ENCODE measurements at regions not wholly inside any gene's neighbourhood (a gene's known extent, or its start where the extent isn't known, plus 50 kb on each side); places are given as distances from the start of the nearest gene placed in this dataset.

DNA sequence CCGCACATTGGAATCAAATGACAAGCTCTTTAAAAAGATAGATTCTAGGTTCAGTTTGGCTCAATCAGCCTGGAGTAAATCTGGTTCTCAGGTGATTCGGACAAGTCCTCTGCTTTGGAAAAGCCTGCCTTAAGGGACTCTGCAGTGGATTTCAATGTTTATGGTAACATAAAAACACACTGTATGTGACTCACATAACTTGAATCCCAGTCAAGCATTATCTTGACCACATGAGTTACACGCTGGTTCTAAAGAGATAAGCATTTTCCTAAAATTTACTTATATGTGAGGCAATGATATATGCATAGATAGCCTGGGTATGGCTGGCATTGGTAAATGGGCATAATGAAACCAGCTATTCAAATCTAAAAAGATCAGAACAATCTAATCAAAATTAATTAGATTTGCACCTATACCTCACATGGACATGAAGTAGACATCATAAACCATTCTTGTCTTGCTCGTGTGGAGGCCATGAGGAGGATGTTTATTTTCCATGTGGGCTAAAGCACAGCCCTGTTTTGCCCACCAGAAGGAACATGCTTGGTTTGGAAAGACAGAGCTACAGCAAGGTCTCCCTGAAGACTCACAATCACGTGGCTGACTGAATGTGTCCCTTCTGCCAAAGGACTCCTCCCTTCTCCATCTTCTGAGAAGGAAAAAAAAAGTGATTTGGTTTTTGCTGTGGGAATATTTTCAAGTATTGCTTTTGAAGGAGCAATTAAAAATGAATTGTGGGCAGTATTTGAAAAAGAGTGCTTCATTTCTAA lies 351.7 kb downstream of the DIRAS2 start:
- no peaks in the 10 kb centered on the region for H3K9me3 ChIP-seq (ENCODE audit: control insufficient read depth, low read length, poor library complexity, severe bottlenecking)
- Mint-ChIP-seq H3K4me3 (no peak overlapping the region), H3K27me3 (peaks cover 6% of the 10 kb centered on the region), H3K27ac (no peak overlapping the region), H3K4me1 (peaks cover 7% of the 10 kb centered on the region), H3K36me3 (ENCODE audit: low read depth) (no peaks in the 10 kb centered on the region)
- ATAC-seq (no peak), DNase-seq (no peak)

DNA sequence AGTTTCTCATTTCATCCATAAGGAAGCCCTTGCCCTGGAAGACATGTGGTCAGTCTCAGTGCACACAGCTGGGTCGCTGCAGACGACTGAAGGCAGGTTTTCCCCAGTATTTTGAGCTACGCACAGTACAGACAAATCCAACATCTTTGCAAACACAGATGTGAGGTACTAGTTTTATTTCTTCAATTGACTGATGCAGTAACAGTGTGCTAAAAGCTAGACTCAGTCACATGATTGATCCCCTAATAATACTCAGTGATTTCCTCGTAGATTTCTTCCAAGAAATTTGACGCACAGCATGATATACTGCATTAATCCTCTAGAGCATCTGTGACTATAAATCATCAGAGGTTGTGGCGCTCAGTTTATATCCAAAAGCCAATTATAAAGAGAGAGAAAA lies 346.1 kb downstream of the DIRAS2 start:
- DNase-seq, result no peak
- H3K36me3 Mint-ChIP-seq (ENCODE audit: low read depth), result no peaks in the 10 kb centered on the region
- no peak overlapping the region for H3K27ac Mint-ChIP-seq
- H3K9me3 ChIP-seq (ENCODE audit: control insufficient read depth, low read length, poor library complexity, severe bottlenecking), result no peaks in the 10 kb centered on the region
- no peak overlapping the region for H3K4me3 Mint-ChIP-seq
- H3K27me3 Mint-ChIP-seq, result peaks cover 7% of the 10 kb centered on the region
- ATAC-seq, result no peak
- H3K4me1 Mint-ChIP-seq, result no peaks in the 10 kb centered on the region

DNA sequence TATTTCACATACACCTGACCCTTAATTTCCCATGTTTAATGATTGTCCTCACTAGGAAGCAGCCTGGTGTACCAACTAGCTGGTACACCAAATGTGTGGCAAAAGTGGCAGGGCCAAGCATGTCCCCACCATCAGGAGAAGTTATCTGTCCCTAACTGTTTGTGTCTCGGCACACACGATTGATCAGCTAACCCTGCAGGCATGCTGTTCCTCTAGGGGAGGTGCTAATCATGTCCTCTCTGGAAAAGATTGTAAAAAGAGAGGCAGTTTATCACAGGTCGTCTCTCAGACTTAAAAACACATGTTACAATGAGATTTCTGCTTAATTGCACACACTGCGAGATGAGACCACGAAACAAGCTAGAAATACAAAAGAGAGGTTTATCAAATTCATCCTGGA lies 342.7 kb downstream of the DIRAS2 start:
- ATAC-seq (no peak), DNase-seq (no peak)
- Mint-ChIP-seq H3K27me3 (peaks cover 38% of the 10 kb centered on the region), H3K4me1 (no peaks in the 10 kb centered on the region), H3K4me3 (no peak overlapping the region), H3K36me3 (ENCODE audit: low read depth) (no peaks in the 10 kb centered on the region), H3K27ac (no peak overlapping the region)
- no peaks in the 10 kb centered on the region for H3K9me3 ChIP-seq (ENCODE audit: control insufficient read depth, low read length, poor library complexity, severe bottlenecking)

DNA sequence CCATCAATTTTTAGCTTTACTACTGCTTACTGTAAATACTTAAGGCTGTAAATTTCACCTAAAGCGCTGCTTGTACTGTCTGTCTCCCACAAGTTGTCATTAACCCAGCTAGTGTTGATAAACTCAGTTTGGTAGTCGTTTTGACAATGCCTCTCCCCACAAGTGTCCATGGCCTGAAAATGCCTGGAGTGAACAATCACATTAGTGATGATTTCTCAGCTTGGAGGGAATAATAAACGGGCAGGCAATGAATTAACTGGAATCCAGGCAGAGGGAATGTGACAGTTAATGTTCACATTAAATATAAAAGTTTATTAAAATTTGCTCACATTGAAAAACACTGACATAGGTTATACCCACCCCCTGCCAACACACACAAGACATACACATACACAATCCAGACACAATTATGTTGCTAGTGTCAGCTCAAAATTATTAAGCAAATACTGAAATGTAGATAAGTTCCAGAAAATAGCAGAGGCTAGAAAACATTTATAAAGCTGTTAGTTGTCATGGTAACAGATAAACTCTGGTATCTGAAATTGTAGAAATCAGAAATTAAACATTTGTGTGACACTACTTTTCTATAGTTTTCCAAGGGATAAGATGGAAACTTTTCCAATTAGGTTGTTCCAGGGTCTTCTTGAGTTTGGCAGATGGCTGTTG lies 341.9 kb downstream of the DIRAS2 start:
- H3K4me3 Mint-ChIP-seq, result no peak overlapping the region
- no peak overlapping the region for H3K27ac Mint-ChIP-seq
- ATAC-seq, result no peak
- H3K4me1 Mint-ChIP-seq, result no peaks in the 10 kb centered on the region
- H3K9me3 ChIP-seq (ENCODE audit: control insufficient read depth, low read length, poor library complexity, severe bottlenecking), result no peaks in the 10 kb centered on the region
- no peak for DNase-seq
- H3K27me3 Mint-ChIP-seq, result peaks cover 46% of the 10 kb centered on the region
- no peaks in the 10 kb centered on the region for H3K36me3 Mint-ChIP-seq (ENCODE audit: low read depth)

DNA sequence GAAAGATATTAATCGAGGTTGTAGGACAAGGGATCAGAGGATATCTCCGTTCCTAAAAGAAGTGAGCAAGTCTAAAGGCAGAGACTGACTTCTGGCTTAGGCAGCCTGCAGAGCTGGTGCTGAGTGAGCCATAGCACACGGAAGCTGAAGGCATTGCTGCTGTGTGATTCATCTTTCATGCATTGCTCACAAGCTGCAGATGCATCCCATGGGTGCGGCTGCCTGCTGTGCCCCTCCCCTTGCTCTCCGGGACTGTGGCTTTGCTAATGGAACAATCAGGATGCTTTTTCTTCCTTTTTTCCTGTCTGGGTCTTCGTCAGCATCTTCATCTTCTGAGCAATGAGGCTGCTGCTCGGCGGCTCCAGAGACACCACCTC lies 341.4 kb downstream of the DIRAS2 start:
- no peaks in the 10 kb centered on the region for H3K36me3 Mint-ChIP-seq (ENCODE audit: low read depth)
- H3K27me3 Mint-ChIP-seq, result peaks cover 47% of the 10 kb centered on the region
- no peaks in the 10 kb centered on the region for H3K4me1 Mint-ChIP-seq
- H3K9me3 ChIP-seq (ENCODE audit: control insufficient read depth, low read length, poor library complexity, severe bottlenecking), result no peaks in the 10 kb centered on the region
- no peak overlapping the region for H3K4me3 Mint-ChIP-seq
- ATAC-seq, result no peak
- no peak overlapping the region for H3K27ac Mint-ChIP-seq
- no peak for DNase-seq

DNA sequence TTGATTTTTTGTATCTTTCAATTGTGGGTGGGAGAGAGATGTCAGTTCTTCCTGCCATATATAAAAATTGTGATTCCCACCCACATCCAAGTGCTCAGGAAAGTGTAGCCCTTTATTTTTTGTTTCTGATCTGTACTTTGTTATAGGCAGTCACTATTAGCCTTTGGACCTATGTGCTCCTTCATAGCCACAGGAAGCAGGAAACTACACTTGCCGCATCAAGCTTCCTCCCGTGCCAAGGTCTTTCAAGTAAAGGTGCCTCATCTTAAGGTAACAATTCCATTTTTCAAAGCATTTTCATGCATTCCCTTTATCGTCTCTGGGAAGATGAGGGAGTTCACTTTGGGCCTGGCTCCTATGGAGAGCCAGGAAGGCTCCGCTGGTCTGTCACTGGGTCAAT lies 339.0 kb downstream of the DIRAS2 start:
- no peak overlapping the region for H3K27ac Mint-ChIP-seq
- H3K27me3 Mint-ChIP-seq, result peaks cover 47% of the 10 kb centered on the region
- H3K9me3 ChIP-seq (ENCODE audit: control insufficient read depth, low read length, poor library complexity, severe bottlenecking), result no peaks in the 10 kb centered on the region
- H3K4me3 Mint-ChIP-seq, result no peak overlapping the region
- no peaks in the 10 kb centered on the region for H3K36me3 Mint-ChIP-seq (ENCODE audit: low read depth)
- DNase-seq (no peak), ATAC-seq (no peak)
- H3K4me1 Mint-ChIP-seq, result no peaks in the 10 kb centered on the region

DNA sequence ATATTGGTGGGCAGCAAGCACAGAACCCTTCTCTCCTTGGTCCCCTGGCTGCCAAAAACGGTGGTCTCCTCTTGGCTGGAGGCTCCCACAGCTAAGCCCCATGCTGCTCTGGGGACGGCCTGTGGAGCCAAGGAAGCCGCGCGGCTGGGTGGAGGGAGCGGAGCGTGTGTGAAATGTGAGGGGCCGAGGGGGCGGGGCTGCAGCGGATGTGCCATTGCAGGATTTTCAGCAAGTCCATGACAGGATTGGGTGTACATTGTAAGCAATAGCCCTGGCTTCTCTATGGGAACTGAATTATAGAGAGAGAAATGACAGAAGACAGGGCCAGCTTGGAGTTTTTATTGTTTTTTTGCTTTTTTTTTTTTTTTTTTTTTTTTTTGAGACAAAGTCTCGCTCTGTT lies 336.5 kb downstream of the DIRAS2 start:
- DNase-seq, result no peak
- ATAC-seq, result no peak
- Mint-ChIP-seq H3K27ac (no peak overlapping the region), H3K4me1 (no peaks in the 10 kb centered on the region), H3K4me3 (no peak overlapping the region), H3K36me3 (ENCODE audit: low read depth) (no peaks in the 10 kb centered on the region), H3K27me3 (peaks cover 53% of the 10 kb centered on the region)
- no peaks in the 10 kb centered on the region for H3K9me3 ChIP-seq (ENCODE audit: control insufficient read depth, low read length, poor library complexity, severe bottlenecking)

DNA sequence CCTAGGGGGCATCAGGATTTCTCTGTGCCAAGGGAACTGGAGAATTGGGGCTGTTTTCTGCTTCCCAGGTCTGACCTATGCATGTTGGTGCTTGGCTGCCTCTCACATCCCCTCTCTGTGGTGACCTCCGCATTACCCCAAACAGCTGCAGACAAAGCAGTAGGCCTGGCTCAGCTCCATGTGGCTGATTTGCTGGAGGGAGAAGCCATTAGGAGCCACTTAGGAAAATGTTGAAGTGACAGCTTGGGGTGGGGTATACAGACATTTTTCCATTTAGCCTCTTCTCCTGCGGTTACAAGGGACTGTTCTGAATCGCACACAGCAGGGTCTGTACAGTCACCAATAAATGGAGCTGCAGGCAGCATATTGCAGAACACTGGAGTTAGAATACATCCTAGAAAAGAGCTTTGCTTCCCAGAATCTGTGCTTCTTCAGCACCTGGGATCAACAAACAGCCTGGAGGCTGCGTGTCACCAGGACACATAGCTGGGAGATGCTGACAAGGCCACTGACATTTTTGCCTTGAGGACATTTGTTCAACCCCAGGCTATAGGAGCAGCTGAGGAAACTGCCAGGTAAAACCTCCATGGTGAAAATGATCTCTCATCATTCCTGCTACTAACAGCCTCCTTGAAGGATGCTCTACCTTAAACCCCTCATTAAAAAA lies 335.3 kb downstream of the DIRAS2 start:
- H3K4me1 Mint-ChIP-seq, result no peaks in the 10 kb centered on the region
- no peaks in the 10 kb centered on the region for H3K36me3 Mint-ChIP-seq (ENCODE audit: low read depth)
- DNase-seq, result no peak
- H3K27me3 Mint-ChIP-seq, result peaks cover 48% of the 10 kb centered on the region
- no peak overlapping the region for H3K4me3 Mint-ChIP-seq
- H3K27ac Mint-ChIP-seq, result no peak overlapping the region
- no peak for ATAC-seq
- H3K9me3 ChIP-seq (ENCODE audit: control insufficient read depth, low read length, poor library complexity, severe bottlenecking), result no peaks in the 10 kb centered on the region

DNA sequence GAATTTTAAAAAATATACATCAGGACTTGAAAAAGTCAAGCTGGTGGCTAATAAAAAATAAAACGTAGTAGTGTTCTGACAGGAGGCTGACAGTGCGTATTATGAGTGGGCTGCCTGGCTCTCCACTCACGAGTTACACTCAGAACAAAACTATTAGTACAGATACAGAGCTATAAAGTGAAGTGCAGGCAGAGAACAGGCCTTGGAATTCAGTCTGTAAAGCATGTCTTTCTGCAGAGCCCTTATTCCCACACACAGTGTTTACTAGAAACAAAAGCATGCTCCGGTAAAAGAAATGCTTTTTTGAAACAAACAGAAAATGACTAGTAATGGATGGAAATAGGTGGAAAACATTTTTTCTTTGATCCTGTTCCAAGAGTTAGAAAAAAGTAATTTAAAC lies 334.7 kb downstream of the DIRAS2 start:
- DNase-seq (no peak), ATAC-seq (no peak)
- peaks cover 42% of the 10 kb centered on the region for H3K27me3 Mint-ChIP-seq
- H3K27ac Mint-ChIP-seq, result no peak overlapping the region
- no peak overlapping the region for H3K4me3 Mint-ChIP-seq
- no peaks in the 10 kb centered on the region for H3K36me3 Mint-ChIP-seq (ENCODE audit: low read depth)
- no peaks in the 10 kb centered on the region for H3K4me1 Mint-ChIP-seq
- no peaks in the 10 kb centered on the region for H3K9me3 ChIP-seq (ENCODE audit: control insufficient read depth, low read length, poor library complexity, severe bottlenecking)

DNA sequence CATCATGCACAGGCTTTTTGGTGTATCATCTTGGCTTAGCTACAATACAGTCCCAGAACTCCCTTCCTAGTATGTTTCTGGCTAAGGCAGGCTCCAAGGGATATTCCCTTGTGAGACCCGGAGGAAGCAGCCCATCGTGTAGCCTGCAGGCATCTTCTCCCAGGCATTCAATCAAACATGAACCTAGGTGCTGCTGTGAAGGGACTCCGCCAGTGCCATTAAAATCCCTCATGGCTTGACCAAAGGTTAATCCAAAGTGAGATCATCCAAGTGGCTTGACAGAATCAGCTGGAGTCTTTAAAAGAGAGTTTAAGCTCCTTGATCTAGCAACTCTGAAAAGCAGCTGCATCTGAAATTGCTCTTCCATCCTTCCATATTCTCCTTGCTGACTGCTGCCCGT lies 333.9 kb downstream of the DIRAS2 start:
- no peaks in the 10 kb centered on the region for H3K4me1 Mint-ChIP-seq
- H3K27me3 Mint-ChIP-seq, result peaks cover 34% of the 10 kb centered on the region
- H3K27ac Mint-ChIP-seq, result no peak overlapping the region
- ATAC-seq (no peak), DNase-seq (no peak)
- H3K36me3 Mint-ChIP-seq (ENCODE audit: low read depth), result no peaks in the 10 kb centered on the region
- no peaks in the 10 kb centered on the region for H3K9me3 ChIP-seq (ENCODE audit: control insufficient read depth, low read length, poor library complexity, severe bottlenecking)
- no peak overlapping the region for H3K4me3 Mint-ChIP-seq

DNA sequence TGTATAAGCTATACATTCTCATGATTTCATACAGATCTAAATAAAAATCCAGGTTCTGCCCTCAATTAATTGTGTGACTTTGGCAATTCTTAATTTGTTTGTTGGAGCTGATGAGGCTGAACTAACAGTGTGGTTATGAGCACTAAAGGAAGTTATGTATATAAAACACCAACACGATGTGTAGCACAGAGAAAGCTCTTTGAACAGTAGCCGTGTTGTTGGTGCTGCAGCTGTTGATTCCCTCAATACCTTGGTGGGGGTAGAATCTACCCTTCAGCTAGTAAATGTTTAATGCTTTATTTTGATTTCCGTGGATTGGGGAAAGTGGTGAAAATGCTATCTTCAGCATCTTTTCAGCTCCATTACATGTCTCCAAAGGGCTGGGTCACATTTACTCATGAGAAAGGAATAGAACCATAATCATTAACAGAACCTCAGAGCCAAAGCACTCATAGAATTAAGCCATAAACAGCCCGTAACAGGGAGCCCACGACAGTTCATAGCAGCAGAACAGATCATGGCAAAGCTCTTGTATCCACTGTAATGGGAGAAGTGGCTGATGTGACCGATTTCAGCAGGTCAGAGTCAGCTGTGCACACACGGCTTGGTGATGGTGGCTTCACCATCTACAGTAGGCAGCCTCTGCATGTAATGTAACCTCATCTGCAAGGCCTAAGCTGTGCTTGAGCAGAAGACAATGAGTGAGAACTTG lies 332.7 kb downstream of the DIRAS2 start:
- peaks cover 21% of the 10 kb centered on the region for H3K27me3 Mint-ChIP-seq
- ATAC-seq (no peak), DNase-seq (no peak)
- H3K4me3 Mint-ChIP-seq, result no peak overlapping the region
- H3K36me3 Mint-ChIP-seq (ENCODE audit: low read depth), result no peaks in the 10 kb centered on the region
- H3K9me3 ChIP-seq (ENCODE audit: control insufficient read depth, low read length, poor library complexity, severe bottlenecking), result no peaks in the 10 kb centered on the region
- H3K27ac Mint-ChIP-seq, result no peak overlapping the region
- H3K4me1 Mint-ChIP-seq, result no peaks in the 10 kb centered on the region

DNA sequence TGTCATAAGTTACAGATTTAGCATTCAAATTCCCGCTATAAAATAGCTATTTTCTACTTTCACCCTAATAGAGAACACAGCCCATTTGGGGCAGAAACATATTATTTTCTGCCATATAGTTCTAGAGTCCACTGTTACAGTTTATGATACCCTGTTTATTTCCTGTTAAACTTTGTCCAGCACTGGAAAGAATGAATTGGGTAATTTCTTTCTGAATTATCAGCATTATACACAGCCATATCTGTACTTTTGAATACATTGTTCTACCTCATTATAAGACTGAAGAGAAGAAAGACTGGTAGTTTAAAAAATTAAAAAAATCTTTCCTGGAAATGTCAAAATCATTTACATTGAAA lies 332.1 kb downstream of the DIRAS2 start:
- H3K4me3 Mint-ChIP-seq, result no peak overlapping the region
- H3K27me3 Mint-ChIP-seq, result peaks cover 17% of the 10 kb centered on the region
- ATAC-seq (no peak), DNase-seq (no peak)
- H3K9me3 ChIP-seq (ENCODE audit: control insufficient read depth, low read length, poor library complexity, severe bottlenecking), result no peaks in the 10 kb centered on the region
- no peak overlapping the region for H3K27ac Mint-ChIP-seq
- H3K4me1 Mint-ChIP-seq, result no peaks in the 10 kb centered on the region
- no peaks in the 10 kb centered on the region for H3K36me3 Mint-ChIP-seq (ENCODE audit: low read depth)

DNA sequence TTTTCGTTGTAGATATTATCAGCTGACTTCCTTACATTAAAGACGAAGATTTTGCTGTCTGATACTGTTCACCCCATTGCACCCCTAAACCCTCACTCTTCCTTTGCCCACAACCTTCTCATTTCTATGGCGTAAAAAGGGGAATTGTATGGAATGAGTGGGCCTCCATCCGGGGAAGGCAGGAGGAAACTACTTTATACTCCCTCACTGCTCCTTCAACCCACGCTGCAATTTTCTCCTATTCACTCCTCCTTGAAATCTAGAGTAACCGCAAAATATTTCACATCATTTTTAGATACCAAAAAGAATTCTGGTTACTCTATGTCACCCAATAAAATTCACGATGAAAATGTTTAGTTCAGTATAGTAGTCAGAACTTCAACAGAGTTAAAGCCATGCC lies 330.8 kb downstream of the DIRAS2 start:
- no peak overlapping the region for H3K27ac Mint-ChIP-seq
- no peak overlapping the region for H3K4me3 Mint-ChIP-seq
- DNase-seq (no peak), ATAC-seq (no peak)
- H3K36me3 Mint-ChIP-seq (ENCODE audit: low read depth), result no peaks in the 10 kb centered on the region
- H3K27me3 Mint-ChIP-seq, result peaks cover 16% of the 10 kb centered on the region
- H3K9me3 ChIP-seq (ENCODE audit: control insufficient read depth, low read length, poor library complexity, severe bottlenecking), result no peaks in the 10 kb centered on the region
- no peaks in the 10 kb centered on the region for H3K4me1 Mint-ChIP-seq
